ENCODE measurements at regions not wholly inside any gene's neighbourhood (a gene's known extent, or its start where the extent isn't known, plus 50 kb on each side); places are given as distances from the start of the nearest gene placed in this dataset.

- TF ChIP-seq, protein P1, sequence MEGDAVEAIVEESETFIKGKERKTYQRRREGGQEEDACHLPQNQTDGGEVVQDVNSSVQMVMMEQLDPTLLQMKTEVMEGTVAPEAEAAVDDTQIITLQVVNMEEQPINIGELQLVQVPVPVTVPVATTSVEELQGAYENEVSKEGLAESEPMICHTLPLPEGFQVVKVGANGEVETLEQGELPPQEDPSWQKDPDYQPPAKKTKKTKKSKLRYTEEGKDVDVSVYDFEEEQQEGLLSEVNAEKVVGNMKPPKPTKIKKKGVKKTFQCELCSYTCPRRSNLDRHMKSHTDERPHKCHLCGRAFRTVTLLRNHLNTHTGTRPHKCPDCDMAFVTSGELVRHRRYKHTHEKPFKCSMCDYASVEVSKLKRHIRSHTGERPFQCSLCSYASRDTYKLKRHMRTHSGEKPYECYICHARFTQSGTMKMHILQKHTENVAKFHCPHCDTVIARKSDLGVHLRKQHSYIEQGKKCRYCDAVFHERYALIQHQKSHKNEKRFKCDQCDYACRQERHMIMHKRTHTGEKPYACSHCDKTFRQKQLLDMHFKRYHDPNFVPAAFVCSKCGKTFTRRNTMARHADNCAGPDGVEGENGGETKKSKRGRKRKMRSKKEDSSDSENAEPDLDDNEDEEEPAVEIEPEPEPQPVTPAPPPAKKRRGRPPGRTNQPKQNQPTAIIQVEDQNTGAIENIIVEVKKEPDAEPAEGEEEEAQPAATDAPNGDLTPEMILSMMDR (IDR thresholded peaks at IDR 0.05), result no peak
- no peak for TF ChIP-seq POLR2AphosphoS5 (IDR thresholded peaks at IDR 0.05)
Observed at GRCh38 chr6:134657751-134658527, 292.0 kb downstream of the ALDH8A1 start.

Measured in transverse colon (tissue), 4 donors.